Epithelial cell of proximal tubule (primary cell): ENCODE measurements at regions not wholly inside any gene's neighbourhood (a gene's known extent, or its start where the extent isn't known, plus 50 kb on each side); places are given as distances from the start of the nearest gene placed in this dataset.

ENCODE experiments used
- DNase-seq: peaks from one replicate; pipeline ENCODE4 v3.0.0-alpha.2; 2011; ENCODE audit warnings: low read depth
- H3K4me3 ChIP-seq: 2 replicates; pipeline ENCODE4 v1.5.1; 2011; ENCODE audit warnings: low read depth, mild to moderate bottlenecking, low read length
- CTCF ChIP-seq: conservative IDR thresholded peaks from 2 replicates; pipeline ENCODE4 v1.5.1; 2012; ENCODE audit warnings: low read depth, mild to moderate bottlenecking, low read length

DNA sequence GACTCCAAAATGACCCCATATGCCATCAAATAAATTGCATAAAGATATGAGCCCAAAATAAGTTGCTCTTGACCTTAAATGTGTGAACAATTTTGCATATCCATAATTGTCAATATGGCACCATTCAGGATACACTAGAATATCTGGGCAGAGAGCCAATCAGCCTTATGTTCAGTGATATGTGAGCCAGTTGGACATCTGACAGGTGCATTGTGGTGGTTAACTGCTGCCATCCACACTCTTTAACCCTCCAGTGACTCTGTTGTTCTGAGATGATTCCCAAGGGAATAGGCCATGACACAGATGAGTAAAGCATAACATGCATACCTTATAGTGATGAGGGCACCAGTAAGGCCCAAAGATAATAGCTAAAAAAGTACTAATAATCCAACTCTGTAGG is 500.1 kb downstream of the PCDH18 start:
- H3K4me3 ChIP-seq, result no peak overlapping the region
- DNase-seq, result no peak
- no peak for TF ChIP-seq CTCF

DNA sequence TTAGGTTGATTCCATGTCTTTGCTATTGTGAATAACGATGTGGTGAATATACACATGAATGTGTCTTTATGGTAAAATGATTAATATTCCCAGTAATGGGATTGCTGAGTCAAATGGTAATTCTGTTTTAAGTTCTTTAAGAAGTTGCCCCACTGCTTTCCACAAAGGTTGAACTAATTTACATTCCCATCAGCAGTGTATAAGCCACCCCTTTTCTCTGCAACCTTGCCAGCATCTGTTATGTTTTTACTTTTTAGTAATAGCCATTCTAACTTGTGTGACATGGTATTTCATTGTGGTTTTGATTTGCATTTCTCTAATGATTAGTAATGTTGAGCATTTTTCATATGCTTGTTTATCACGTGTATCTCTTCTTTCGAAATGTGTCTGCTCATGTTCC is 503.3 kb downstream of the PCDH18 start:
- no peak for DNase-seq
- no peak overlapping the region for H3K4me3 ChIP-seq
- no peak for TF ChIP-seq CTCF

DNA sequence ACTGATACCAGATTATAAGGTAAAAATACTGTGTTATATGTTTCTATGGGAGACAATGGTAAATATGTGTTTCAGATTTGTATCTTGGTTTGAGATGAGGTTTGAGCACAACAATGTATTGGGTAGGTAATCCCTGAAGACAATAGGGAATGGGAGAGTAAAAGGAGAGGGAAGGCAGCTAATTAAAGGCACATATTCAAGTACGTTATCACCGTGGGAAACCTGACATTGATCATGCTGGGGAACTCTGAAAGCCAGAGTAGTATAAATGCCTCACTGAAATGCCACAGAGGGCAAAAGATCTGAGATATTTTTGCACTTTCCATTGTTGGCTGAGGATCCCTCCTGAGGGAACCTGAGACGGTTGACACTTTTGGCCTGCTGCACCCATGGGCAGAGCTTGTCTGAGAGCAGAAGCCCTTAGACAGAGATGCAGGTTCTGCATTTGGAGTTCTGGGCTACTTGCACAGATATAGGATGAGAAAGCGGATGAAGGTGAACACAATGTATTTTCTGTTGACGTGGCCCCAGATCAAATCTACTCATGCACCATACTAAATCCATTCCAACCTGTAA is 506.7 kb downstream of the PCDH18 start:
- DNase-seq, result no peak
- TF ChIP-seq CTCF, result no peak
- H3K4me3 ChIP-seq, result no peak overlapping the region

DNA sequence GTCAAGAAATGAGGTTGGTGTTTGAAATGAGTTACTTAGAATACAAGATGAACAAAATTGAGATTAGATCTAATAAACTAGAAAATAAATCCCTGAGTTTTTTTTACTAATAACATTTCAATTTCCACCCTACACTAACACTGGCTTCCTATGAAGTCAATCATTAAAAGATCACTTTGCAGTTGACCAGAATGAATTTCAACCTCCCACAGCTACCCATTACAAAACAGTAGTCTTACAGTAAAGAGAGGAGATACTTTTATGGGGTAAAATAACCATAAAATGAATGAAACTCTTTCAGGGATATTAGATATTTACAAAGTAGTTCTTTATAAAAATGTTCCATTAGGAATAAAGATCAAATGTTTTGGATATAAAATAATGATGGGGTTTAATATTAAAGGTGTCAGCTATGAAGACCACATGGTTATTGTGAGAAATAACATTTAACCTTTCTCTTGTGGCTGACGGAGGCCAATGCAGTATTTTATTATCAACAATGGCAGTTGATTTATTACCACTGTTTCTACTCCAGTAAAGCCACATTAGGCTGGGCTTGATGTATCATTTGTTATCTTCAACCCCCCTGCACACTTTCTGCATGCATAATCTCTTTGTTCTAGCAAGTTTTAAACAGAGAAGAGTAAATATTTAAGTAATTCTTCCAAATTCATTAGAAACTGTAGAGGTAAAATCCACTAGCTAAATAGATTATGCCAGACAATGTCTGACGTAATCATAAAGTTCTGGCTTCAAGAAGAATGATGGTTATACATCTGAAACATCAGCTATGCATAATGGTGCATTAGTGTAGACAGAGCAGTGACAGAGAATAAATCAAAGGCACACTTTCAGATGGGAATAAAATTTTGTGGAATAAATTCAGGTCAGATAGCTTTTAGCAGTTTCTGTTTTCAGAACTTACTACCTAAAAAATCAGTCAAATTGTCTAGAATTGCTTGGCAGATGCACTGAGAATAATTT is 516.6 kb downstream of the PCDH18 start:
- no peak overlapping the region for H3K4me3 ChIP-seq
- TF ChIP-seq CTCF, result no peak
- no peak for DNase-seq

DNA sequence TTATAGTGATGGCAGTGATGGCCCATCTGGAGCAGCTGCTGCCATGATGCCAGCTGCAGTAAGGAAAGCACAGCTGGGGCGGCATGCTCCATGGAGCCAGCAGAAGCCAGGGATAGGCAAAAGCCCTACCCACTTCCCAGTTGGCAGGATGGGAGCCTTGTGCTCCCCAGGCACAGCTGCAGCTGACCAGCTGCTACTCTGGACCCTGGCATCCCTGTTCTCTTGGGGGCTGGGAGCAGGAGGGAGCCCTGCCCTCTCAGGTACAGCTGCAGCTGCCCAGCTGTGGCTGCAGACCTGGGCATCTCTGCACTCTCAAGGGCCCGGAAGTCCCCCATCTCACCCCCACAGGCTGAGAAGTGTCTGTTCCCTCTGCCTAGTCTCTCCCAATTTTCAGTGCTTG is 531.9 kb downstream of the PCDH18 start:
- no peak overlapping the region for H3K4me3 ChIP-seq
- DNase-seq, result no peak
- no peak for TF ChIP-seq CTCF

DNA sequence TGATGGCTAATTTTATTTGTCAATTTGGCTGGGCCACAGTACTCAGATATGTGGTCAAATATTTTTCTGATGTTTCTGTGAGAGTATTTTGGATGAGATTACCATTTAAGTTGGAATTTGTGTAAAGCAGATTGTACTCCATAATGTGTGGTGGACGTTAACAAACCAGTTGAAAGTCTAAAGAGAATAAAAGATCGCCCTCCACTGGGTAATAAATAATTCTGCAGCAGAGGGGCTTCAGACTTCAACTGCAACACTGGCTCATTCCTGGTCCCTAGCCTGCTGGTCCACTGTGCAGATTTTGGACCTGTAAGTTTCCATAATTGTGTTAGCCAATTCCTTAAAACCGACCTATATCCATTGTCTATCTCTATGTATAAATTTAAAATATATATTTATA is 540.3 kb downstream of the PCDH18 start:
- peak; percentile 38 for TF ChIP-seq CTCF
- DNase-seq, result no peak
- no peak overlapping the region for H3K4me3 ChIP-seq
